Vagina (tissue), 2 donors: ENCODE measurements at regions not wholly inside any gene's neighbourhood (a gene's known extent, or its start where the extent isn't known, plus 50 kb on each side); places are given as distances from the start of the nearest gene placed in this dataset.
"Not testable (repeated sequence)": the region's sequence is repeated elsewhere in the genome, so short reads cannot be mapped to it uniquely, and the experiment has no call there.

Experiments
- DNase-seq, 2 donors: peaks; one replicate each; pipeline ENCODE4 v3.0.0-alpha.2; 2017; ENCODE audit errors: extremely low spot score in 2 of 2
- H3K27ac ChIP-seq: fragments of 200-600 bp; sonication (generic); one replicate; pipeline ENCODE4 v1.5.1; 2019
- H3K27me3 ChIP-seq: fragments of 200-600 bp; sonication (generic); one replicate; pipeline ENCODE4 v1.5.1; 2019
- H3K36me3 ChIP-seq, 2 donors: fragments of 200-600 bp; sonication (generic); one replicate each; pipeline ENCODE4 v1.5.1; 2017 to 2019
- H3K4me1 ChIP-seq: fragments of 200-600 bp; sonication (generic); one replicate; pipeline ENCODE4 v1.5.1; 2019
- H3K4me3 ChIP-seq, 2 donors: fragments of 200-600 bp; sonication (generic); 1 replicate in 1 of 2; 2 replicates in 1 of 2; pipeline ENCODE4 v1.5.1; 2016 to 2019
- H3K9me3 ChIP-seq: fragments of 200-600 bp; sonication (generic); one replicate; pipeline ENCODE4 v1.5.1; 2019
- CTCF ChIP-seq, 3 experiments: fragments of 450-650 bp in 2 of 3; fragments of 200-600 bp in 1 of 3; sonication (generic) in 1 of 3; IDR thresholded peaks; one replicate each; pipeline ENCODE4 v1.5.1; 2017 to 2019; ENCODE audit warnings: antibody characterized with exemption in 3 of 3, mild to moderate bottlenecking in 2 of 3, moderate library complexity in 2 of 3
- POLR2A ChIP-seq, 2 donors: fragments of 450-650 bp; IDR thresholded peaks; one replicate each; pipeline ENCODE4 v1.6.1; 2017; ENCODE audit warnings: antibody characterized with exemption in 2 of 2, mild to moderate bottlenecking in 2 of 2, moderate library complexity in 2 of 2
- POLR2AphosphoS5 ChIP-seq, 2 donors: sonication (generic); formaldehyde crosslinking; IDR thresholded peaks; one replicate each; pipeline ENCODE4 v1.9.0; 2017; ENCODE audit warnings: antibody characterized with exemption in 2 of 2, mild to moderate bottlenecking in 2 of 2, low read depth in 1 of 2; ENCODE audit not compliant: insufficient read depth in 1 of 2
- intact Hi-C: fragments of 100-400 bp; cut with DNase I; formaldehyde crosslinking; loops from one replicate; pipeline ENCODE4 v1.15.1; 2023

GRCh38 chr2:52475590-52475989 lies 1292.0 kb upstream of the CHAC2 start:
- H3K4me3 ChIP-seq: no peak overlapping the region
- intact Hi-C loops: no loop called here
- no peak for DNase-seq
- H3K36me3 ChIP-seq: no peaks in the 10 kb centered on the region
- no peaks in the 10 kb centered on the region for H3K9me3 ChIP-seq
- no peaks in the 10 kb centered on the region for H3K4me1 ChIP-seq
- no peaks in the 10 kb centered on the region for H3K27me3 ChIP-seq
- H3K27ac ChIP-seq: no peak overlapping the region
- TF ChIP-seq POLR2A (IDR thresholded peaks at IDR 0.05): no peak
- no peak for TF ChIP-seq POLR2AphosphoS5 (IDR thresholded peaks at IDR 0.05; ENCODE audit: insufficient read depth in 1 of 2, low read depth in 1 of 2)
- no peak for TF ChIP-seq CTCF (IDR thresholded peaks at IDR 0.05)

- DNase-seq: no peak
- H3K4me3 ChIP-seq: no peak overlapping the region
- H3K9me3 ChIP-seq: no peaks in the 10 kb centered on the region
- H3K27me3 ChIP-seq: no peaks in the 10 kb centered on the region
- H3K36me3 ChIP-seq: no peaks in the 10 kb centered on the region
- no peaks in the 10 kb centered on the region for H3K4me1 ChIP-seq
- intact Hi-C loops: no loop called here
- no peak for TF ChIP-seq POLR2A (IDR thresholded peaks at IDR 0.05)
- no peak for TF ChIP-seq CTCF (IDR thresholded peaks at IDR 0.05)
- no peak for TF ChIP-seq POLR2AphosphoS5 (IDR thresholded peaks at IDR 0.05; ENCODE audit: insufficient read depth in 1 of 2, low read depth in 1 of 2)
- H3K27ac ChIP-seq: no peak overlapping the region
Observed at GRCh38 chr2:52474091-52474490, 1293.5 kb upstream of the CHAC2 start.

GRCh38 chr2:52473526-52473925 lies 1294.1 kb upstream of the CHAC2 start:
- DNase-seq: no peak
- no peaks in the 10 kb centered on the region for H3K27me3 ChIP-seq
- H3K4me3 ChIP-seq: no peak overlapping the region
- H3K9me3 ChIP-seq: no peaks in the 10 kb centered on the region
- intact Hi-C loops: no loop called here
- H3K4me1 ChIP-seq: no peaks in the 10 kb centered on the region
- no peak overlapping the region for H3K27ac ChIP-seq
- TF ChIP-seq POLR2AphosphoS5 (IDR thresholded peaks at IDR 0.05; ENCODE audit: insufficient read depth in 1 of 2, low read depth in 1 of 2) (no peak), CTCF (IDR thresholded peaks at IDR 0.05) (no peak), POLR2A (IDR thresholded peaks at IDR 0.05) (no peak)
- no peaks in the 10 kb centered on the region for H3K36me3 ChIP-seq

GRCh38 chr2:52470457-52470856 lies 1297.1 kb upstream of the CHAC2 start:
- H3K9me3 ChIP-seq, H3K4me1 ChIP-seq, intact Hi-C loops, H3K36me3 ChIP-seq, DNase-seq, H3K27ac ChIP-seq, H3K27me3 ChIP-seq, H3K4me3 ChIP-seq: not testable (repeated sequence)

- TF ChIP-seq POLR2A (IDR thresholded peaks at IDR 0.05): no peak
- no peak for TF ChIP-seq POLR2AphosphoS5 (IDR thresholded peaks at IDR 0.05; ENCODE audit: insufficient read depth in 1 of 2, low read depth in 1 of 2)
- TF ChIP-seq CTCF (IDR thresholded peaks at IDR 0.05): no peak
- intact Hi-C loops: no loop called here
- Histone ChIP-seq H3K36me3 (no peaks in the 10 kb centered on the region), H3K27me3 (no peaks in the 10 kb centered on the region), H3K4me1 (no peaks in the 10 kb centered on the region), H3K4me3 (no peak overlapping the region), H3K9me3 (no peaks in the 10 kb centered on the region), H3K27ac (no peak overlapping the region)
- no peak for DNase-seq
Observed at GRCh38 chr2:52467189-52467588, 1300.4 kb upstream of the CHAC2 start.

GRCh38 chr2:52465287-52465686 lies 1302.3 kb upstream of the CHAC2 start:
- no peaks in the 10 kb centered on the region for H3K27me3 ChIP-seq
- no peak overlapping the region for H3K4me3 ChIP-seq
- no peaks in the 10 kb centered on the region for H3K4me1 ChIP-seq
- intact Hi-C loops: no loop called here
- no peak for TF ChIP-seq POLR2AphosphoS5 (IDR thresholded peaks at IDR 0.05; ENCODE audit: insufficient read depth in 1 of 2, low read depth in 1 of 2)
- no peak for TF ChIP-seq CTCF (IDR thresholded peaks at IDR 0.05)
- no peak for TF ChIP-seq POLR2A (IDR thresholded peaks at IDR 0.05)
- no peaks in the 10 kb centered on the region for H3K9me3 ChIP-seq
- H3K27ac ChIP-seq: no peak overlapping the region
- no peaks in the 10 kb centered on the region for H3K36me3 ChIP-seq
- no peak for DNase-seq
